ENCODE measurements at regions not wholly inside any gene's neighbourhood (a gene's known extent, or its start where the extent isn't known, plus 50 kb on each side); places are given as distances from the start of the nearest gene placed in this dataset.

GRCh38 chr20:57788936-57789613, 79.3 kb upstream of the PMEPA1 start:
- Histone ChIP-seq H3K4me2 (ENCODE audit: low read length) (no peak overlapping the region), H3K27me3 (ENCODE audit: low read depth, low read length) (peaks cover 42% of the 10 kb centered on the region), H3K4me3 (ENCODE audit: low read length) (no peak overlapping the region), H3K9me3 (ENCODE audit: insufficient read depth, low read length) (no peaks in the 10 kb centered on the region), H3K79me2 (ENCODE audit: low read length) (no peaks in the 10 kb centered on the region), H3K36me3 (replicated peaks; ENCODE audit: low read depth, low read length) (no peaks in the 10 kb centered on the region), H4K20me1 (ENCODE audit: insufficient read depth, low read length) (no peaks in the 10 kb centered on the region), H3K4me1 (ENCODE audit: low read length) (no peaks in the 10 kb centered on the region), H2AFZ (ENCODE audit: low read depth, low read length) (no peak overlapping the region), H3K9ac (ENCODE audit: low read length) (no peak overlapping the region), H3K27ac (ENCODE audit: low read length) (no peak overlapping the region)
- no peak for TF ChIP-seq EZH2phosphoT487 (IDR thresholded peaks at IDR 0.05; ENCODE audit: low read depth)
- TF ChIP-seq, protein P1, sequence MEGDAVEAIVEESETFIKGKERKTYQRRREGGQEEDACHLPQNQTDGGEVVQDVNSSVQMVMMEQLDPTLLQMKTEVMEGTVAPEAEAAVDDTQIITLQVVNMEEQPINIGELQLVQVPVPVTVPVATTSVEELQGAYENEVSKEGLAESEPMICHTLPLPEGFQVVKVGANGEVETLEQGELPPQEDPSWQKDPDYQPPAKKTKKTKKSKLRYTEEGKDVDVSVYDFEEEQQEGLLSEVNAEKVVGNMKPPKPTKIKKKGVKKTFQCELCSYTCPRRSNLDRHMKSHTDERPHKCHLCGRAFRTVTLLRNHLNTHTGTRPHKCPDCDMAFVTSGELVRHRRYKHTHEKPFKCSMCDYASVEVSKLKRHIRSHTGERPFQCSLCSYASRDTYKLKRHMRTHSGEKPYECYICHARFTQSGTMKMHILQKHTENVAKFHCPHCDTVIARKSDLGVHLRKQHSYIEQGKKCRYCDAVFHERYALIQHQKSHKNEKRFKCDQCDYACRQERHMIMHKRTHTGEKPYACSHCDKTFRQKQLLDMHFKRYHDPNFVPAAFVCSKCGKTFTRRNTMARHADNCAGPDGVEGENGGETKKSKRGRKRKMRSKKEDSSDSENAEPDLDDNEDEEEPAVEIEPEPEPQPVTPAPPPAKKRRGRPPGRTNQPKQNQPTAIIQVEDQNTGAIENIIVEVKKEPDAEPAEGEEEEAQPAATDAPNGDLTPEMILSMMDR (IDR thresholded peaks at IDR 0.05; ENCODE audit: low read depth, low read length), result no peak

GRCh38 chr20:57787990-57788781, 78.4 kb upstream of the PMEPA1 start:
- TF ChIP-seq, protein P1 (IDR thresholded peaks at IDR 0.05; ENCODE audit: low read depth, low read length), result no peak
- TF ChIP-seq EZH2phosphoT487 (IDR thresholded peaks at IDR 0.05; ENCODE audit: low read depth), result no peak
- Histone ChIP-seq H3K27ac (ENCODE audit: low read length) (no peak overlapping the region), H3K79me2 (ENCODE audit: low read length) (no peaks in the 10 kb centered on the region), H3K27me3 (ENCODE audit: low read depth, low read length) (peaks cover 45% of the 10 kb centered on the region), H3K9ac (ENCODE audit: low read length) (no peak overlapping the region), H3K9me3 (ENCODE audit: insufficient read depth, low read length) (no peaks in the 10 kb centered on the region), H3K36me3 (replicated peaks; ENCODE audit: low read depth, low read length) (no peaks in the 10 kb centered on the region), H3K4me2 (ENCODE audit: low read length) (no peak overlapping the region), H3K4me1 (ENCODE audit: low read length) (no peaks in the 10 kb centered on the region), H3K4me3 (ENCODE audit: low read length) (no peak overlapping the region), H2AFZ (ENCODE audit: low read depth, low read length) (no peak overlapping the region), H4K20me1 (ENCODE audit: insufficient read depth, low read length) (no peaks in the 10 kb centered on the region)

GRCh38 chr20:57787151-57787989, 77.6 kb upstream of the PMEPA1 start:
- Histone ChIP-seq H3K9me3 (ENCODE audit: insufficient read depth, low read length) (no peaks in the 10 kb centered on the region), H3K27ac (ENCODE audit: low read length) (no peak overlapping the region), H3K4me1 (ENCODE audit: low read length) (no peaks in the 10 kb centered on the region), H3K4me3 (ENCODE audit: low read length) (no peak overlapping the region), H4K20me1 (ENCODE audit: insufficient read depth, low read length) (no peaks in the 10 kb centered on the region), H3K36me3 (replicated peaks; ENCODE audit: low read depth, low read length) (no peaks in the 10 kb centered on the region), H3K27me3 (ENCODE audit: low read depth, low read length) (peaks cover 48% of the 10 kb centered on the region), H3K4me2 (ENCODE audit: low read length) (no peak overlapping the region), H2AFZ (ENCODE audit: low read depth, low read length) (no peak overlapping the region), H3K79me2 (ENCODE audit: low read length) (no peaks in the 10 kb centered on the region), H3K9ac (ENCODE audit: low read length) (no peak overlapping the region)
- TF ChIP-seq, protein P1 (IDR thresholded peaks at IDR 0.05; ENCODE audit: low read depth, low read length), result no peak
- no peak for TF ChIP-seq EZH2phosphoT487 (IDR thresholded peaks at IDR 0.05; ENCODE audit: low read depth)
